HL-60 (cell line): ENCODE measurements at regions not wholly inside any gene's neighbourhood (a gene's known extent, or its start where the extent isn't known, plus 50 kb on each side); places are given as distances from the start of the nearest gene placed in this dataset.

Experiments used
- POLR2AphosphoS5 ChIP-seq: IDR thresholded peaks from 2 replicates; pipeline ENCODE4 v1.6.1; 2012; ENCODE audit warnings: low read depth
- TF ChIP-seq, protein P1 (sequence below): IDR thresholded peaks from one replicate; pipeline ENCODE4 v1.5.1; 2011; ENCODE audit warnings: low read length, control low read depth, inconsistent platforms; ENCODE audit not compliant: insufficient read depth

DNA sequence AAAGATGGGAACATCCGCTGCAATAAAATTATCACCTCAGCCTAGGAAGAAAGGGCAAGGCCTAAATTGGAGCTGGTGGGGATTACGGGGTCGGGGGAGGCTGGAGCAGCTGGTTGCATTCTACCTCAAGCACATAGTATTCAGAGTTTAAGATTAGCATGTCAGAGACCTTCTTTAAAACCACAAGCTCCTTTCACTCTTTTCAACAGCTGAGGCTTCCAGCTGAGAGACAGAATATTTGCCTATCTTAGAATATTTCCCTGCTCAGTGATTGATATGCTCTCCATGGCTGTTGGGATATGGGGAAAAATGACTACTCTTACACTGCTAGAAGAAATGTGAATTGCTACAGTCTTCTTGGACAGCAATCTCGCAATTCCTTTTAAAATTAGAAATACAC is 248.6 kb downstream of the TBX15 start:
- TF ChIP-seq, protein P1, sequence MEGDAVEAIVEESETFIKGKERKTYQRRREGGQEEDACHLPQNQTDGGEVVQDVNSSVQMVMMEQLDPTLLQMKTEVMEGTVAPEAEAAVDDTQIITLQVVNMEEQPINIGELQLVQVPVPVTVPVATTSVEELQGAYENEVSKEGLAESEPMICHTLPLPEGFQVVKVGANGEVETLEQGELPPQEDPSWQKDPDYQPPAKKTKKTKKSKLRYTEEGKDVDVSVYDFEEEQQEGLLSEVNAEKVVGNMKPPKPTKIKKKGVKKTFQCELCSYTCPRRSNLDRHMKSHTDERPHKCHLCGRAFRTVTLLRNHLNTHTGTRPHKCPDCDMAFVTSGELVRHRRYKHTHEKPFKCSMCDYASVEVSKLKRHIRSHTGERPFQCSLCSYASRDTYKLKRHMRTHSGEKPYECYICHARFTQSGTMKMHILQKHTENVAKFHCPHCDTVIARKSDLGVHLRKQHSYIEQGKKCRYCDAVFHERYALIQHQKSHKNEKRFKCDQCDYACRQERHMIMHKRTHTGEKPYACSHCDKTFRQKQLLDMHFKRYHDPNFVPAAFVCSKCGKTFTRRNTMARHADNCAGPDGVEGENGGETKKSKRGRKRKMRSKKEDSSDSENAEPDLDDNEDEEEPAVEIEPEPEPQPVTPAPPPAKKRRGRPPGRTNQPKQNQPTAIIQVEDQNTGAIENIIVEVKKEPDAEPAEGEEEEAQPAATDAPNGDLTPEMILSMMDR, result no peak
- TF ChIP-seq POLR2AphosphoS5, result no peak
